ENCODE measurements at regions not wholly inside any gene's neighbourhood (a gene's known extent, or its start where the extent isn't known, plus 50 kb on each side); places are given as distances from the start of the nearest gene placed in this dataset.

- WGBS (ENCODE audit: insufficient coverage, low coverage, missing lambda C conversion rate): 0% methylated on average over 6 of the region's 6 CpGs
- Histone ChIP-seq H3K9me1 (ENCODE audit: control insufficient read depth, insufficient read depth, low read length) (no peaks in the 10 kb centered on the region), H3K4me2 (ENCODE audit: insufficient read depth, low read length) (no peak overlapping the region), H3K4me3 (no peak overlapping the region), H3K36me3 (ENCODE audit: control insufficient read depth, insufficient read depth, low read length) (no peaks in the 10 kb centered on the region), H3K27me3 (ENCODE audit: control insufficient read depth in 2 of 2, insufficient read depth in 2 of 2, low read length in 2 of 2) (peaks cover 23 to 65% of the 10 kb centered on the region in 2 experiments; a peak in 4 of 5 replicates), H3K9ac (ENCODE audit: insufficient read depth in 1 of 2, low read depth in 2 of 2, low read length in 2 of 2) (no peak overlapping the region), H3K4me1 (replicated peaks in 1 of 2; ENCODE audit: control insufficient read depth in 2 of 2, insufficient read depth in 2 of 2, low read length in 2 of 2) (no peaks in the 10 kb centered on the region), H3K9me3 (replicated peaks; ENCODE audit: control insufficient read depth, insufficient read depth, low read depth, low read length) (no peaks in the 10 kb centered on the region), H3K79me2 (ENCODE audit: control insufficient read depth, insufficient read depth, low read length) (no peaks in the 10 kb centered on the region), H4K20me1 (replicated peaks; ENCODE audit: control insufficient read depth, insufficient read depth, low read length) (no peaks in the 10 kb centered on the region), H3K27ac (ENCODE audit: extremely low read depth, low read depth, low read length) (no peak overlapping the region), H2AFZ (ENCODE audit: low read depth, low read length) (no peak overlapping the region)
- DNase-seq (ENCODE audit: extremely low read depth in 1 of 4, low spot score in 3 of 4): no peak
- intact Hi-C loops (cut with micrococcal nuclease): no loop called here
- no TSS peak for BruUV-seq (replicated peaks)
- no peak for ATAC-seq
- in situ Hi-C loops (cut with MboI): no loop called here
- FAIRE-seq: no peak
- ChIA-PET CTCF (ENCODE audit: low intra/inter-chr PET ratio) (no interaction called here), POLR2A (interaction anchor here (0.5 kb wide), 1 partner anchor 36 kb away, joined by 3 read pairs; no protein-coding TSS in a partner anchor)
- TF ChIP-seq ZSCAN29 (IDR thresholded peaks at IDR 0.05) (no peak), ZNF609 (CRISPR knock-in tag; IDR thresholded peaks at IDR 0.05; ENCODE audit: borderline replicate concordance) (no peak), ZNF311 (CRISPR knock-in tag; IDR thresholded peaks at IDR 0.05) (no peak), NR3C1 (CRISPR knock-in tag; IDR thresholded peaks at IDR 0.05) (no peak), ZNF274 (IDR thresholded peaks at IDR 0.05; ENCODE audit: borderline replicate concordance, low read depth, low read length) (no peak), MAZ (CRISPR knock-in tag; conservative IDR thresholded peaks at IDR 0.05 in 1 of 2, IDR thresholded peaks at IDR 0.05 in 1 of 2) (no peak), TSC22D4 (tag; IDR thresholded peaks at IDR 0.05) (no peak), REST (IDR thresholded peaks at IDR 0.05; ENCODE audit: borderline replicate concordance) (no peak), REST (CRISPR knock-in tag; IDR thresholded peaks at IDR 0.05; ENCODE audit: low read depth) (no peak)
Observed at GRCh38 chr9:96129747-96130146, 172.2 kb downstream of the HSD17B3 start.
